ENCODE measurements at regions not wholly inside any gene's neighbourhood (a gene's known extent, or its start where the extent isn't known, plus 50 kb on each side); places are given as distances from the start of the nearest gene placed in this dataset.

- no peak for ATAC-seq
- no peak for DNase-seq
- intact Hi-C loops (cut with DNase I, micrococcal nuclease), result no loop called here
- Histone ChIP-seq H3K36me3 (ENCODE audit: low read depth) (no peaks in the 10 kb centered on the region), H3K4me1 (ENCODE audit: low read depth) (no peaks in the 10 kb centered on the region), H3K4me3 (no peak overlapping the region), H3K9me3 (no peaks in the 10 kb centered on the region)
- TF ChIP-seq CTCF (IDR thresholded peaks at IDR 0.05), result no peak
Measured at GRCh38 chr3:18070944-18071343, 328.5 kb upstream of the TBC1D5 start.

GRCh38 chr3:18070231-18070630 lies 327.8 kb upstream of the TBC1D5 start:
- H3K36me3 ChIP-seq (ENCODE audit: low read depth), result no peaks in the 10 kb centered on the region

GRCh38 chr3:18069568-18069967 lies 327.1 kb upstream of the TBC1D5 start:
- DNase-seq (no peak), ATAC-seq (no peak)
- no peak for TF ChIP-seq CTCF (IDR thresholded peaks at IDR 0.05)
- intact Hi-C loops (cut with DNase I, micrococcal nuclease), result no loop called here
- Histone ChIP-seq H3K36me3 (ENCODE audit: low read depth) (no peaks in the 10 kb centered on the region), H3K4me1 (ENCODE audit: low read depth) (no peaks in the 10 kb centered on the region), H3K9me3 (no peaks in the 10 kb centered on the region), H3K4me3 (no peak overlapping the region)

More at GRCh38 chr3:18070231-18070630, 327.8 kb upstream of the TBC1D5 start:
- ATAC-seq (no peak), DNase-seq (no peak)
- TF ChIP-seq CTCF (IDR thresholded peaks at IDR 0.05), result no peak
- H3K9me3 ChIP-seq, result no peaks in the 10 kb centered on the region
- intact Hi-C loops (cut with DNase I, micrococcal nuclease), result no loop called here
- H3K4me1 ChIP-seq (ENCODE audit: low read depth), result no peaks in the 10 kb centered on the region
- H3K4me3 ChIP-seq, result no peak overlapping the region

GRCh38 chr3:18066899-18067582 lies 324.6 kb upstream of the TBC1D5 start:
- H3K9me3 ChIP-seq, result no peaks in the 10 kb centered on the region
- ATAC-seq (no peak), DNase-seq (no peak)
- H3K36me3 ChIP-seq (ENCODE audit: low read depth), result no peaks in the 10 kb centered on the region
- H3K4me1 ChIP-seq (ENCODE audit: low read depth), result no peaks in the 10 kb centered on the region
- H3K4me3 ChIP-seq, result no peak overlapping the region
- TF ChIP-seq CTCF (IDR thresholded peaks at IDR 0.05), result no peak
- intact Hi-C loops (cut with DNase I, micrococcal nuclease), result no loop called here

- ATAC-seq (no peak), DNase-seq (no peak)
- intact Hi-C loops (cut with DNase I, micrococcal nuclease), result no loop called here
- Histone ChIP-seq H3K36me3 (ENCODE audit: low read depth) (no peaks in the 10 kb centered on the region), H3K4me3 (no peak overlapping the region), H3K9me3 (no peaks in the 10 kb centered on the region), H3K4me1 (ENCODE audit: low read depth) (no peaks in the 10 kb centered on the region)
- no peak for TF ChIP-seq CTCF (IDR thresholded peaks at IDR 0.05)
Measured at GRCh38 chr3:18064586-18064985, 322.2 kb upstream of the TBC1D5 start.

- no peaks in the 10 kb centered on the region for H3K4me1 ChIP-seq (ENCODE audit: low read depth)
- no peaks in the 10 kb centered on the region for H3K9me3 ChIP-seq
- TF ChIP-seq CTCF (IDR thresholded peaks at IDR 0.05), result no peak
- H3K36me3 ChIP-seq (ENCODE audit: low read depth), result no peaks in the 10 kb centered on the region
- no peak overlapping the region for H3K4me3 ChIP-seq
- ATAC-seq, result no peak
- DNase-seq, result no peak
- intact Hi-C loops (cut with DNase I, micrococcal nuclease), result no loop called here
Measured at GRCh38 chr3:18062657-18063025, 320.2 kb upstream of the TBC1D5 start.

Measured in mucosa of descending colon (tissue), 3 donors.